KBM-7 (cell line): ENCODE measurements at regions not wholly inside any gene's neighbourhood (a gene's known extent, or its start where the extent isn't known, plus 50 kb on each side); places are given as distances from the start of the nearest gene placed in this dataset.

Experiments used
- DNase-seq: peaks from one replicate; pipeline ENCODE4 v3.0.0-alpha.2; 2015
- in situ Hi-C: fragments of 300-500 bp; cut with MboI; formaldehyde crosslinking; loops from 2 replicates; pipeline ENCODE4 v1.14.3; 2020; ENCODE audit warnings: low sequenced_read_pairs, low pct_unique_long_range_greater_than_20kb, mixed read lengths

DNA sequence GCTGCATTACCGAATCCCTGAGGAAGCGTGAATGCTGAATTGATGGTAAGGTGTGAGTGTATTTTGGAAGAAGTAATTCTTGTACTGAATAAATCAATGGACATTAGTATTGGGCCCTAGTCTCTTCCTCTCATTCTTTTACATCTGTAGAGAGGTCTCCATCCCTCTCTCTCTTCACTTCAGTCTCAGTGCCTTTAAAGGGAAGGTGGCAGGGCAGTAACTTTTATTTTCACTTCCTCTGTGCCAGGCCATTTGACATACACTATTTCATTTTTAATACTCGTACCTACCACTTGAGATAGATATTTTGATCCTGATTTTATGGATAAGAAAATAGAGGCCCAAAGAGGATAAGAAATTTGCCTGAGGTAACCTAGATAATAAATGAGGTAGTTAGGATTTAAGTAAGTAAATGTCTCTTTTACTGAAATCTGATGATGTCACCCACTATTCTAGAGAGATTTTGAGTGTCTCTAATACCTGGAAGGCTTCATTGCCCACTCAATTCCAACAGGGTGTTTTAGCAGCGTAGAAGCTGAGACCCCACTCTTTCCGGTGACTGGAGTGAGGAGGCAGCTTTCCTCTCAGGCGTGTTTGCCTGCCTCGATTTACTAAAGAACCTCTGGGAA lies 177.9 kb upstream of the PRICKLE1 start:
- in situ Hi-C loops, result no loop called here
- no peak for DNase-seq

DNA sequence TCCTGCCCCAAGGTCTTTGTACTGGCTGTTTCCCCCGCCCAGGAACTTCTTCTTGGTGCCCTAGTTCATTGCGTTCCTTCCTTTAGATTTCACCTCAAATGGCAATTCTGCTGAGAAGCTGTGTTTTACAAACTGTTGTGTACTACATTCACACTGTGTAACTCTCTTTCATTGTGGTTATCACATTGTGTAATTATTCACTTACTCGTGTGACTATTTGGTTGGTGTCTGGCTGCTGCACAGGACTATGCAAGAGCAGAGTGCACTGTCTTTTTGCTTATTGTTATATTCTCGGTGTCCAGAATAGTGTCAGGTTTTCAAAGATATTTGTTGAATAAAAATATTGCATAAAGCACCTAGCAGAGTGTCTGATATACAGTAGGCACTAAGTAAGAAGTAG lies 177.2 kb upstream of the PRICKLE1 start:
- DNase-seq, result no peak
- in situ Hi-C loops, result no loop called here

DNA sequence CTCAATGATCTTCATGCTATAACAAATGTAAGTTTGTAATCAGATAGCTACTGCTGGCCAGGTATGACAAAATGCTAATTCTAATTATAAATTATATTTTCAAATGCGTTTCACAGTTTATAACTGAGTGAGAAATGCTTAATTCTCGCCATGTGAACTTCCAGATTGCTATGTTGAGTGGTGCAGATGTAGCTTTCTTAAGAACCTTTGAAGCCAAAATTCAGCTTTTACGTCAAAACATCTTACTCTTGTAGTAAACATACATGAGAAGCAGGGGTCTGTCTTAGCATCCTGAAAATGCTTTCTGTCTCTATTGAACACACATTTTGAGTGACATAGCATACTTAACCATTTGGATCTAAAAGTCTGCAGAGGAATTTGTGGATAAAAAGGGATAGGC lies 176.5 kb upstream of the PRICKLE1 start:
- DNase-seq, result no peak
- in situ Hi-C loops, result no loop called here

DNA sequence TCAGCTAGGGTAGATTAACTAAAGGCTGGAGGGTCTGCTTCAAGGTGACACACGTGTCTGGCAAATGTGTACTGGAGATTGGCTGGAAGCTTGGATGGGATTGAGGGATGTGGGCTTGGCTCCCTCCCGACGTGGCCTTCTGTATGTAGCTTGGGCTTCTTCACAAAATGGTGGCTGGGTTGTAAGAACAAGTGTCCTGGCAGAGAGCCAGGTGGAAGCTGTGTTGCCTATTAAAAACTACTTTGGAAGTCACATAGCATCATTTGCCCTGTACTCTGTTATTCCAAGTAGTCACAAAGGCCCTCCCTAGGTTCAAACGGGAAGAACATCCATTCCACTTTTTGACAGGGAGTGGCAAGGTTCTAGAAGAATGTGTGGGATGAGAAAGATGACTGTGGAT lies 174.1 kb upstream of the PRICKLE1 start:
- in situ Hi-C loops, result no loop called here
- DNase-seq, result no peak

DNA sequence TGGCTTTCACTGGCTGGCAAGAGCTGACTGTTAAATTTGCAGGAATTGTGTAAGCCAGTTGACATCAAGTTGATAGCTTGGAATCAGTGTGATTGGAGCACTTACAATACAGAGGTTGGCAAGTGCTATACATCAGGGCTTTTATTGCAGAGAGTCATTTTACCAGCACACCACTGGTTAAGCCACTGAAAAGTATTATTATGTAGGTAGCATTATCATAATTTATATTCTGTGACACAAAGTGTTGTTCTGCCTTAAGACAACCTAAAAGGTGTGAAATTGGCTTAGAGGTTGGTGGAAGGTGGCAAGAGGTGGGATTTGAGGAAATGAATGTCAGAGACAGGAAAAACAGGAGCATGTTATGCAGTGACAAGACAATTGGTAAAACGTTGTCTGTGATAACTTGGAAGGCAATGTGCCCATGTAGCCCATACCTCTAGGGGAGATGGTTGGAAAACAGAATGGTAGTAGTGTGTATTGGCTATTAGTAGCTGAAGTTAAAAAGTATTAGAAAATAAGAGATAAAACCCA lies 172.9 kb upstream of the PRICKLE1 start:
- in situ Hi-C loops, result no loop called here
- DNase-seq, result no peak

DNA sequence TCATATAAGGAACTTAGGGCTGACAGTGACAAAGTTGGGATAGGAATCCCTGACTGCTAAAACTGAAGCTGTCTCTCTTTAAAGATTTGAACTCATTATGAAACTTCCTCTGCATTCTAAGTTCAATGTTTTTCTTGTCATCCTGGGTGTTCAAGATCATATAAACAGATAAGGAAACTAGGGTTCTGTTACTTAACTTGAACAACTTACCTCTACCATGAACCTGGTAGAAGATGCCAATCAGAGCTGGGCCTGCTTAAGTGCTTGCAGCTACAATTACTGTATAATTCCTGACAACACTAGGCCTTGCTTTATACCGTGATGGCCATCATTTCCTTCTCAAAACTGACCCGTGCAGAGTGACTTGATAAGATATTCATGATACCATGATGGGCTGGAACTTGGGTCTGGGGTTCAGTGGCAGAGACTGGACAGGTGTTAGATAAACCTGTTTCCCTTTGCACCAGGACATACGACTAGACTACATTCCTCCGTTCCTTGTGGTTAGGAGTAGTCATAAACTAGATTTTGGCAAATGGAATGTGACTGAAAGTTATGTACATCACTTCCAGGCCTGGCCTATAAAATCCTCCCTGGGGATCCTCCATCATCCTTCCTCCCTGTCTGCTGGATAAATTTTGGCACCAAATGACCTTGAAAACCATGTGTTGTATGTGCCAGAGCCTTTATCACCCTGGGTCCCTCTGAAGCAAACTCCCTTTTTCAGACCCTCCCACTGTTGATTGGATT lies 172.2 kb upstream of the PRICKLE1 start:
- no peak for DNase-seq
- in situ Hi-C loops, result no loop called here

DNA sequence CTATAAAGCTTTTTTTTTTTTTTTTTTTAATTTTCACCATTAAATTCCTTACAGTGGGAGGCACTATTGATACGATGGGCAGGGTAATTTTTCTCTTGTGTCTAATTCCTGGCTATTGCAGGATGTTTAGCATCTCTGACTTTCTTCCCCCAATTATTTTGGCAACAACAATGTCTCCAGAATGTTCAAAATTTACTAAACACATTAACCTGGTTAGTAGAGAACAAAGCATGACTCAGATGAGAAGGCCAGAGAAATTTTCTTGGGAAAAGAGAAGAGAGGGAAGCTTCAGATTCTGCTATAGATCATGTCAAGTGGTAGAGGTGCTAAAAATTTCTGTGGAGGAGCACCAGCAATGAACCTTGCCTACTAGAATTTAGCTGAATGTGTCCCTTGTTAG lies 171.5 kb upstream of the PRICKLE1 start:
- DNase-seq, result no peak
- in situ Hi-C loops, result no loop called here

DNA sequence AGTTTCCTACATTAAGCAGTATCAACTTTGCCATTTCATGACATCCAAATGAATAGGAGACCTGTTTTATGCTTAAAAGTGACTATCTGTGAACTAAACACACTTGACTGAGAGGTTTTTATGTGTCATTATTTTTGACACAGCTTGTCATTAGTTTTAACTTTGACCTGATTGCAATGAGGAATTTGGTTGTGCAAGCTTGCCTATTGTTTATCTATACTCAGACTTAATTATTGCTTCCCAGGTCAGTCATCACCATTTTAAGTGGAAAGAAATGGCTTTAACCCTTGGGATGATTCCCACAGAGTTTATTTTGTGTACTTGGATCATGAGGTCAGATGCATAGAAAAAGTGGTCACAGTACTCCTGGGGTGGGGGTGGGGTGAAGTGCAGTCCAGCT lies 171.0 kb upstream of the PRICKLE1 start:
- in situ Hi-C loops, result no loop called here
- DNase-seq, result no peak

DNA sequence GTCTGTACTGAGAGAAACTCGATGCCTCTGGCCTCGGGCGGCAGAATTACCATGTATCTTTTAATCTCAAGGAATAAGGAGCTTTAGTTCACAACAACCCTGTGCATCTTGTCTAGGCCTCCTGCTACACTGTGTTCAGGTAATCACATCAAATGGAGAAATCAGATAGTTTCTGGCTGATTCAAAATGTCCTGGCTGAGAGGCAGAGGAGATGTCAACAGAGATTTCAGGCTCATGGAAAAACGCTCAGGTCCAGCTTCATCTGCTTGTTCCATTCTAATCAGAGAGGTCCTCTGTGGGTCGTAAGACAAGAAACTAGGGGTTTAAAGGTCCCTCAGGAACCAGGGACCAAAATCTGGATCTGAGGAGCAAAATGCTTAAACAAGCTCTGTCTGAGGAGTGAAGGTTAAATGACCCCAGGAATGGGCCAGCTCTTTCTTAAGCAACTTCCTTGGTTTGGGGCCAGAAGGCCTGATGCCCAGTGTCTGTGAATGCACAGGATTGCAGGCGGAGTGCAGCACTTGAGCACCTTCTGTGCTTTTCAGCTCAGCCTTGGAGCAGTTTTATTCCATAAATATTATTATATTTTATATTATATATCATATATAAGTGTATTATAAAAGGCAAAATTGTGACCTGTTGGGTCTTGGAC lies 170.2 kb upstream of the PRICKLE1 start:
- DNase-seq, result no peak

DNA sequence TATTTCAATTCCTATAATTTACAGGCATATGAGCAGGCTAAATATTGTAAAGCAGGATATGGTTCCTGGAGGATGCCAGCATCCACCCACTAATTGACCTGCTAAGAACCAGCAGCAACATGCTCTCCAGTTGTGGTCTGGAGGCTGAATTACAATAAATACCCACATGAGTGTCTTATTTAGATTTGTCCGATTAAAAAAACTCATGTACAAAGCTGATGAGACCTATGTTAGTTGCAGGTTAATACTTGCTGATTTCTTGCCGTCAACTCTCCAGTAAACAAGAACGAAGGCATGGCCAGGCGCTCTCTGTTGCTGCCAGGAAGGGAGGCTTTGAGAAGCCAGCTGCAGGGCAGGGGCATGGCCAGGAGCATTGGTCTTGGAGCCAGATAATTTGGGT lies 169.3 kb upstream of the PRICKLE1 start:
- in situ Hi-C loops, result no loop called here
- no peak for DNase-seq

More for the DNA sequence above, 170.2 kb upstream of the PRICKLE1 start:
- in situ Hi-C loops, result no loop called here

DNA sequence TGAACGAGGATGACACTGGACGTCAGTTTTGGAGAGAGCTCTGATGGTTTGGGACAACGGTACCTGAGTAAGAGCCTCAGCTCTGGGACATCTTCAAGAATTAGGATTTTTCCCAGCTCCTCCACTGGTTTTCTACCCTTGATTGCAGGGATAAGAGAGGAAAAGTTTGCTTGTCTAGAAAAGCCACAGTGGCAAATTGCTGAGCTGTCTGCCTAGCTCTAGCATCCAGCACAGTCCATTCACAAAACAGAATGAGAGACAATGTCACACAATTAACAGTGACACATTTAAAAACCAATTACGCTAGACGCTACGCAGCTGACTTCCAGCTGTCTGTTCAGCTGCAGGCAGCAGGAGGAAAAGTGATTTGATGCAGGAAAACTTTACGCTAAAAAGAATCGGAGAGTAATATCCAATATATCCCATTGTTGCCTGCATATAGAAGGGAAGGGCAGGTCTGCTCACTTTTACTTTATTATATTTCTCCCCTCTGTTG lies 168.1 kb upstream of the PRICKLE1 start:
- in situ Hi-C loops, result no loop called here
- no peak for DNase-seq

DNA sequence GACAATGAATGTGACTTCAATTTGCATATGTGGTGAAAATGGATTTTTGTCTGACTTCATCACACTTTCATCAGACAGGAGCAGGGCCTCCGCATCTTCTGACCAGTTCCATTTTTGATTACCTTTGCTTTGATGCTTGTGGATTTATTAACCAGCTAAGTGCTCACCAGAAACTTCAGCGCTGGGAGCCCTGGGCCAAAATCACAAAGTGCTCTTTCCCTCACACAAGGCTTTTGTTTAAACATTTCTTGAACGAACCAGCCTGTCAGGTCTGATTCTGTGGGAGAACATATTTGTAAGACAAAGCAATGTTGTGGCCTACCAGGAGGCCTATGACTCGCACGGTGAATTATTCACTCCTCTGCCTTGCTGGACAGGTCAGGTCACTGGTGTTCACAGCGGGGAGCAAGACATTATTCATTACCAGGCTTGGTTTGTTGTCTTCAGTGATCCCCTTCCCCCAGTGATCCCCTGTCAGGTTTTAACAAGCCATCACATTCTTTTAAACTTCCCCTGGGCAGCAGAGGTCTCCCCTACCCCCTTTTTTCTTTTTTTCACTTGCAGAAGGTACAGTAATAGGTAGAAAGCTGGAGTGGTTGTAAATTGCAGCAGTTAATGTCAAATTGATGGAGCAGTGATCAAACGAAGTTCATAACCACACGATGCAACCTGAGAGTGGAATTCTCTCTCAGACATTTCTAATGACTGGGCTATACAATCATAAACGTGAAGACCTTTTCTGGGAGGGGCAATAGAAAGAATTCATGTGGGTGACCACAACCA lies 167.5 kb upstream of the PRICKLE1 start:
- no peak for DNase-seq

DNA sequence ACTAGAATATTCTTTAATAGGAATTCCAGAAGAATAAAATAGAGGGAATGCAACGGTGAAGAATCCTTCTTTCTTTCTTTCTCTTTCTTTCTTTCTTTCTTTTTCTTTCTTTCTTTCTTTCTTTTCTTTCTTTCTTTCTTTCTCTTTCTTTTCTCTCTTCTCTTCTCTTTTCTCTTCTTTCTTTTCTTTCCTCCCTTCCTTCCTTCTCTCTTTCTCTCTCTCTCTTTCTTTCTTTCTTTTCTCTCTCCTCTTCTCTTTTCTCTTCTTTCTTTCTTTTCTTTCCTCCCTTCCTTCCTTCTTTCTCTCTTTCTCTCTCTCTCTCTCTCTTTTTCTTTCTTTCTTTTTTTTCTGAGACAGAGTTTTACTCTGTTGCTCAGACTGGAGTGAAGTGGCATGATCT lies 160.8 kb upstream of the PRICKLE1 start:
- in situ Hi-C loops, result no loop called here
- DNase-seq, result no peak

More for the DNA sequence above, 167.5 kb upstream of the PRICKLE1 start:
- in situ Hi-C loops, result no loop called here

DNA sequence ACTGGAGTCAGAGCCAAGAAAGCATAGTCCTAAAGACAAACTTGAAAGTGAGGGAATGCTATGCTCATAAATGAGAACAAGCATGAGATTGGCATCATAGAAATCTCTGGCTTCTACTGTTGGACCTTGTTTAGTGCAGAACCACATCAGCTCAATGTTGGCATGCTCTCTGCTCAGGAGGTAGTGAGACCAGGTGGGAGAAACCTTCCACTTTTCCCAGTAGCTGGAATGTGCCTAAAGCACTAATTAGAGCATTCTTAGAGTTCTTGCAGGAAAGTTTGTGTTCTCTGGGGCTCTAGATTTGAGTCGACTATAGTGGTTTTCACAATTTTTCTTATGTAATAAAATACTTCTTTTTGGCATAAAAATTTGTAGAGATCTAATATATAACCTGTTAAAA lies 159.7 kb upstream of the PRICKLE1 start:
- DNase-seq, result no peak
- in situ Hi-C loops, result no loop called here

DNA sequence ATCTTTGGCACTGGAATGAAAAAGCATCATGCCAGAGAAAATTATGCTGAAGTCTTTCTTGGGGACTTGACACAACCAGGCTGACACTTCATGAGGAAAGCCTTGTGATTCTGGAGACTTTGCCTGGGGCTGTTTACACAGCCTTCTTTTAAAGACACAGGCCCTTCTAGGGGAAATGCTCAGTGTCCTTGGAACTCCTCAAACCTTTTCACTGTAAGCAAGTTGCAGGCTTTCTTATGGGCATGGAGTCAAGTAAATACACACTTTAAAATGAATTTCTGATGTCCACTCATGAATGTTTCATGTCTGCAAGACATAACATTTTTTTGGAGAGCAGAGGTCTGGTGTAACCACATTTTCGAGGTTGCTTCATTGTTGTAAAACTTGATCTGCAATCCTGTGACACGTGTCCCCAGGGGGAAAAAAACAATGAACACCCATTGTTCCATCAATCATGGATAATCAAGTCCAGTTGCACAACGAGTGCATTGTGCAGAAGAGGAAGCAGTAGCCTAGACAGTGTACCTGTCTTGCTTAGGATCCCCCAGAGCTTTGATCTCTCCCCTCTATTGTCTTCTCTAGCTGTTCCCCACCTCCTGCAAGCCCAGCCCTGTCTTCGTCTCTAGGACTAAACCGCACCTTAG lies 155.1 kb upstream of the PRICKLE1 start:
- DNase-seq, result no peak
- in situ Hi-C loops, result no loop called here

DNA sequence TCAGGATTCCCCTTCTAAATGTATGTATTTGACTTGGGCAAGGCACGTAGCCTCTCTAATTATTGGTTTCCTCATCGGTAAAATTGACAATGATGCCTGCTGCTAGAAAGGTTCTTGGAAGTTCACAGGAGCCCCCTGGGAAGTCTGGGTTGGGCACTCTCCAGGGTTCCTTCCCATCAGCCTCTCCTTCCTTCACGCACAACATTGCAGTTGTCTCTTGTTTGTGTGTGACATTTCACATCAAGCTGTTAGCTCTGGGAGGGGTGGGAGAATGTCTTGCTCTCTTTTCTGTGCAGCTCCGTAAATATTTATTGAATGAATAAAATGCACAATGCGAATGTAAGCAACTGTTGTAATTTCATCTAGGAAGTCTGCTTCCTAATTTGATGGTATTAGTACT lies 153.2 kb upstream of the PRICKLE1 start:
- no peak for DNase-seq
- in situ Hi-C loops, result no loop called here

DNA sequence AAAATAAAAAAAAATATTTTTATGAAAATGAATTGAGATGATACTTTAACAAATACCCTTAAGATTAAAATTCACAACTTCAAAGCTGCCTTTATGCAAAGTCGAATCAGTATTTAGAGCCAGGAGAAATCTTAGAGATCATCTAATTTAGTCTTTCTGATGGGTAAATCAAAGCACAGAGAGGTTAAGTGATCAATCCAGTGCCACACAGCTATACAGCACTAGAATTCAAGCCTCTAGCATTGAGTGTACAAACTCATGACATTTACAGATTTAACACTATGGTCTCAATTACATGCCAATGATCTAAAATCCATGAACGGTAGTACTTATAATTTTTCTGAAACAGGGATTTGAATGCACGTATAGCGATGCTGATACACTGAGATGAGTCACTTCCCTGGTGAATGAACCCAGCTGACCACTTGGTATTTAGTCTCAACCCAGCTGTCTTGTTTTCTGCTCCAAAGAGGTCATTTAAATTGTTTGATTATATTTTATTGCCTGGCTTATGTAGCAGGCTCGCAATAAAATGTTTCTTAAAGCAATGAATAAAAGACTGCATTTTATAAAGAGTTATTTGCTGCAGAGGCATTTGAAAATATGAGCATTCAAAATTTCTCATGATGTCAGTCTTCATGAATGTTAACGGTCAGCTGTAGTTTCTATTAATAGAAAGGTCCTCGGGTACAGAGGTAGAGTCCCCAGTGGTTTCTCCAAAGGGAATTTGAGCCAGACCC lies 152.4 kb upstream of the PRICKLE1 start:
- in situ Hi-C loops, result no loop called here
- no peak for DNase-seq

DNA sequence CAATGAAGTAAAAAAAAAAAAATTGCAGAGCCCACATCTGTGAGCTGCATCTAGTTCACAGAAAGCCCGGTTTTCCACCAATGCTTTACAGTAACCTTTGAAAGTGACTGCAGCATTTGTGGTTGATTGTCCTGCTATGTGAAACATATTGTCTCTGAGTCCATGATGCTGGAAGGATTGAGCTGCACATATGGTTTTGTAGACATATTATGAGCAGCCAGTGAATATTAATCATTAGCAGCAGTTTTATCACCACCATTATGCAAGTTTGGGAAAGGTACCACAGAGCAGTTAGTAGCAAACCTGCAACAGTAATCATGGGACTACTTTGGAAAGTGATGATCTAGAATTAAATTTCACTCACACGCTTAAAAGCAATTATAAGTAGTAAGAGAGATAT lies 151.5 kb upstream of the PRICKLE1 start:
- in situ Hi-C loops, result no loop called here

More for the DNA sequence above, 151.5 kb upstream of the PRICKLE1 start:
- DNase-seq, result no peak
